ENCODE measurements at regions not wholly inside any gene's neighbourhood (a gene's known extent, or its start where the extent isn't known, plus 50 kb on each side); places are given as distances from the start of the nearest gene placed in this dataset.
"Not testable (repeated sequence)": the region's sequence is repeated elsewhere in the genome, so short reads cannot be mapped to it uniquely, and the experiment has no call there.

DNA sequence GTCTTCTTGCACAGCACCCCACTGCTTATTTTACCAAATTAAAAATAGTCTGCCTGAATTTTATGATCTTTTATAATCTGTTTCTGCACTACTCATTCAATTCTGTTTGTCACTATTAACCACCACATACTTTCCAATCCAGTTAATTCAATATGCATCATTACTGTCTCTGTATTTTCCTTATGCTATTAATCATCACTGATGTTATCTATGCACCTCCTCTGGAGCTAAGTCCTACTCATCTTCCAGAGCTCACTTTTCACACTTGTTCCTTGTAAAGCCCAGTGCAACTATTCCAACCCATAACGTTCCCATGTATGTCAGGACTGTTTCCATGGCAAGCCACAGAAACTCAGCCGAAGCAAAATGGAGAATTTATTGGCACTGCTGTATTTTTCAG lies 713.6 kb downstream of the PLCL1 start:
- Mint-ChIP-seq H3K27ac (no peak overlapping the region), H3K27me3 (no peaks in the 10 kb centered on the region), H3K9me3 (no peaks in the 10 kb centered on the region), H3K36me3 (no peaks in the 10 kb centered on the region), H3K4me3 (no peak overlapping the region), H3K4me1 (no peaks in the 10 kb centered on the region)
- no peaks in the 10 kb centered on the region for H3K36me3 ChIP-seq (ENCODE audit: insufficient read depth, low read length)
- H3K27me3 ChIP-seq (ENCODE audit: insufficient read depth, low read length) = no peaks in the 10 kb centered on the region
- POLR2A ChIA-PET (ENCODE audit: partially characterized antibody) = no interaction called here
- H3K4me3 ChIP-seq (ENCODE audit: low read length in 2 of 2) = no peak overlapping the region
- intact Hi-C loops (cut with micrococcal nuclease) = no loop called here
- DNase-seq = no peak
- CTCF ChIA-PET (ENCODE audit: partially characterized antibody) = no interaction called here
- no peaks in the 10 kb centered on the region for H3K4me1 ChIP-seq (ENCODE audit: insufficient read depth, low read length)
- no peaks in the 10 kb centered on the region for H3K9me3 ChIP-seq (ENCODE audit: control insufficient read depth in 1 of 2, low read length in 2 of 2)
- H3K27ac ChIP-seq (ENCODE audit: low read depth, low read length) = no peak overlapping the region

DNA sequence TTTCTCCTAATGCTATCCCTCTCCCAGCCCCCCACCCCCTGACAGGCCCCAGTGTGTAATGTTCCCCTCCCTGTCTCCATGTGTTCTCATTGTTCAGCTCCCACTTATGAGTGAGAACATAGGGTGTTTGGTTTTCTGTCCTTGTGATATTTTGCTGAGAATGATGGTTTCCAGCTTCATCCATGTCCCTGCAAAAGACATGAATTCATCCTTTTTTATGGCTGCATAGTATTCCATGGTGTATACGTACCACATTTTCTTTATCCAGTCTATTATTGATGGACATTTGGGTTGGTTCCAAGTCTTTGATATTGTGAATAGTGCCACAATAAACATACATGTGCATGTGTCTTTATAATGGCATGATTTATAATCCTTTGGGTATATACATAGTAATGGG lies 704.2 kb downstream of the PLCL1 start:
- CTCF ChIA-PET (ENCODE audit: partially characterized antibody); H3K27me3 Mint-ChIP-seq; H3K4me1 ChIP-seq (ENCODE audit: insufficient read depth, low read length); H3K27me3 ChIP-seq (ENCODE audit: insufficient read depth, low read length); H3K36me3 ChIP-seq (ENCODE audit: insufficient read depth, low read length); H3K4me3 ChIP-seq (ENCODE audit: low read length in 2 of 2); H3K4me1 Mint-ChIP-seq; H3K9me3 ChIP-seq (ENCODE audit: control insufficient read depth in 1 of 2, low read length in 2 of 2); H3K27ac Mint-ChIP-seq; H3K4me3 Mint-ChIP-seq; intact Hi-C loops (cut with micrococcal nuclease); POLR2A ChIA-PET (ENCODE audit: partially characterized antibody); DNase-seq; H3K36me3 Mint-ChIP-seq; H3K27ac ChIP-seq (ENCODE audit: low read depth, low read length): not testable (repeated sequence)
- peaks cover 0 to 10% (median 6%) of the 10 kb centered on the region in 8 donors for H3K9me3 Mint-ChIP-seq

DNA sequence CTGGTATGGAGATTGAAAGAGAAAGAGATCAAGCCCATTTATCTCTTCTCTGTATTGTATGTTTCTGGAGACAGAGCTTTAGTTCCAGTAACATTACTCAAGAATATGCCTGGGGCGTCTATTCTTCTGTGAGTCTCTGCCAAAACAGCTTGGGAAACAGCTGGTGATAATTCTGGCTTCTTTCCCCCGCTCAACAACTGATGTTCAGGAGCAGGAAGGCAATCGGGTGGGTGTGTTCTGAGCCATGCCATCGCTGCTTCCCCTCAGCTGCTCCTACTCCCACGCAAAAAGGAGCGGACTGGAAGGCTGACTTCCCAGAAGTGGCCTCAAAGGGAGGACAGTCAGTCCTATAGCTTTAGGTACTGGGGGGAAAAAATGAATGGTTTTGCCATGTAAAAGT lies 695.1 kb downstream of the PLCL1 start:
- intact Hi-C loops (cut with micrococcal nuclease) = no loop called here
- Mint-ChIP-seq H3K4me3 (no peak overlapping the region), H3K9me3 (peaks cover 0 to 4% (median 0%) of the 10 kb centered on the region in 8 donors), H3K27ac (no peak overlapping the region), H3K27me3 (peaks cover 3 to 4% of the 10 kb centered on the region in 2 donors), H3K4me1 (no peaks in the 10 kb centered on the region), H3K36me3 (no peaks in the 10 kb centered on the region)
- Histone ChIP-seq H3K9me3 (ENCODE audit: control insufficient read depth in 1 of 2, low read length in 2 of 2) (no peaks in the 10 kb centered on the region), H3K27ac (ENCODE audit: low read depth, low read length) (no peak overlapping the region), H3K4me1 (ENCODE audit: insufficient read depth, low read length) (no peaks in the 10 kb centered on the region), H3K27me3 (ENCODE audit: insufficient read depth, low read length) (no peaks in the 10 kb centered on the region), H3K4me3 (ENCODE audit: low read length in 2 of 2) (no peak overlapping the region), H3K36me3 (ENCODE audit: insufficient read depth, low read length) (no peaks in the 10 kb centered on the region)
- POLR2A ChIA-PET (ENCODE audit: partially characterized antibody) = no interaction called here
- CTCF ChIA-PET (ENCODE audit: partially characterized antibody) = no interaction called here
- no peak for DNase-seq

DNA sequence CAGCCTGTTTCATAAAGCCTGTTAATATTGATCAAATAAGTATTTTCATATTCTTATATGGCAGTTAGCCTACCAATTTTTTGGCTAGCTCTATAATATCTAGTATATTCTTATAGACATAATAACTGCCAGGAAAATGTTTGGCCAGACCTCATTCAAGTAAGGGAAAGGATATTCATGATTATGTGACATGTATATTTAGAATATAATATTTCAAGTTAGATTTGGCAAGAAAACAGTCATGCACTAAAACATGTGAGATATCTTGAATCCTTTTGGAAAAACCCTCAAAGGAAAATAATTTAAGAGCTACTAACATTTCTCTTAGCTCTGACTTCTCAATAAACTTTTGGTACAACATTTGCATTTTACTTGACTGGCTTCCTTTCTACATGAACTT lies 694.1 kb downstream of the PLCL1 start:
- no peak for DNase-seq
- CTCF ChIA-PET (ENCODE audit: partially characterized antibody) = no interaction called here
- Histone ChIP-seq H3K27me3 (ENCODE audit: insufficient read depth, low read length) (no peaks in the 10 kb centered on the region), H3K36me3 (ENCODE audit: insufficient read depth, low read length) (no peaks in the 10 kb centered on the region), H3K27ac (ENCODE audit: low read depth, low read length) (no peak overlapping the region), H3K4me3 (ENCODE audit: low read length in 2 of 2) (no peak overlapping the region), H3K9me3 (ENCODE audit: control insufficient read depth in 1 of 2, low read length in 2 of 2) (no peaks in the 10 kb centered on the region), H3K4me1 (ENCODE audit: insufficient read depth, low read length) (no peaks in the 10 kb centered on the region)
- intact Hi-C loops (cut with micrococcal nuclease) = no loop called here
- POLR2A ChIA-PET (ENCODE audit: partially characterized antibody) = no interaction called here
- H3K4me3 Mint-ChIP-seq = no peak overlapping the region
- no peak overlapping the region for H3K27ac Mint-ChIP-seq
- H3K9me3 Mint-ChIP-seq = peaks cover 0 to 3% (median 0%) of the 10 kb centered on the region in 8 donors
- H3K4me1 Mint-ChIP-seq = no peaks in the 10 kb centered on the region
- H3K27me3 Mint-ChIP-seq = peaks cover 3 to 4% of the 10 kb centered on the region in 2 donors
- no peaks in the 10 kb centered on the region for H3K36me3 Mint-ChIP-seq

DNA sequence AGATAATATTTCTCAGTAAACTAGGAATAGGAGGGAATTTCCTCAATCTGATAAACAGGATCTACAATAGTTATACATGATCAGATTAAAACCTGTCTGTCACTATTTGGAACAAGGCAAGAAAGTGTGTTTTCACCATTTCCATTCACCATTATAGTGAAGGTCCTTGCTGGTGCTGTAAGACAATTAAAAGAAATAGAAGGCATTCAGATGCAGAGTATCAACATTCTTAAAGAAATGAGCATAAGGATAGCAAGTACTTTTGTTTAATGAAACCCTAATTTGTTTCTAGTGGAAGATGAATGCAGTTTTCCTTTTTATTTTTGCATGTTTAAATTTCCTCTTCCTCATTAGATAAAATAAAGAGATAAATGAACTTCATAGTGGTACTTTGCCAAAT lies 693.7 kb downstream of the PLCL1 start:
- Mint-ChIP-seq H3K4me3 (no peak overlapping the region), H3K27ac (no peak overlapping the region), H3K27me3 (peaks cover 3 to 4% of the 10 kb centered on the region in 2 donors), H3K4me1 (no peaks in the 10 kb centered on the region), H3K9me3 (peaks cover 0 to 3% (median 0%) of the 10 kb centered on the region in 8 donors), H3K36me3 (no peaks in the 10 kb centered on the region)
- POLR2A ChIA-PET (ENCODE audit: partially characterized antibody) = no interaction called here
- H3K4me1 ChIP-seq (ENCODE audit: insufficient read depth, low read length) = no peaks in the 10 kb centered on the region
- H3K4me3 ChIP-seq (ENCODE audit: low read length in 2 of 2) = no peak overlapping the region
- H3K27ac ChIP-seq (ENCODE audit: low read depth, low read length) = no peak overlapping the region
- no peaks in the 10 kb centered on the region for H3K36me3 ChIP-seq (ENCODE audit: insufficient read depth, low read length)
- no peaks in the 10 kb centered on the region for H3K9me3 ChIP-seq (ENCODE audit: control insufficient read depth in 1 of 2, low read length in 2 of 2)
- CTCF ChIA-PET (ENCODE audit: partially characterized antibody) = no interaction called here
- intact Hi-C loops (cut with micrococcal nuclease) = no loop called here
- no peaks in the 10 kb centered on the region for H3K27me3 ChIP-seq (ENCODE audit: insufficient read depth, low read length)
- no peak for DNase-seq

DNA sequence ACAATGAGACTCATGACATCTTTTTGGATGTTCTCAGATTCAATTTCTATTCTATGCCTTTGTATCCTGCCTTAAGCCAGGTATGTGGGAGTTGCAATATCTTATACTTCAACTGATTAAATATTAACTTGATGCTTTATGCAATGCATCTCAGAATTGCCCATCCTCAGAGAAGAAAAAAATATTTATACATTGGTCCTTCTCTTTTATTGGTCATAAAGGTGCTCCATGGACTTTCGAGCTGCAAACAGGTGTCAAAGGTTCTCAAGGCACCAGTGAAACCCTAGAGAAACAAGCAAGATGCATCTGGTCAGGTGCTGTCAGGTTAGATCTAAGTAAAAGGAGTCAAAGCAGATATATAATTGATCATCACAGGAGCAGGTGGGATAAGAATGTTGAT lies 690.5 kb downstream of the PLCL1 start:
- H3K36me3 Mint-ChIP-seq = no peaks in the 10 kb centered on the region
- no peaks in the 10 kb centered on the region for H3K9me3 ChIP-seq (ENCODE audit: control insufficient read depth in 1 of 2, low read length in 2 of 2)

DNA sequence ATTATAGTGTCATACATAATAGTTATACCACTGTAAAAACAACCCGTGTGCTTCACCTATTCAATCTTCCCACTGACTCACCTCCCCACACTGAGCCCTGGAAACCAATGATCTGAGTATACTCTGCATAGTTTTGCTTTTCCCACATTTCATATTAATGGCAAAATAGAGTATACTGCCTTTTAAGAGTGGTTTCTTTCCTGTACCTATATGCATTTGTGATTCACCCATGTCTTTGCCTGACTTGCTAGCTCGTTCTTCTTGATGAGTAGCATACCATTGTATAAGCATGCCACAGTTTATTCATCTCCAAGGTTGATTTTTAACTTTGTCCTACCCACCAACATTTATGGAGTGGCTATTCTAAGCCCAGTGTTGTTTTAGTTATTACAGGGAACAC lies 686.4 kb downstream of the PLCL1 start:
- no peak overlapping the region for H3K4me3 ChIP-seq (ENCODE audit: low read length in 2 of 2)
- intact Hi-C loops (cut with micrococcal nuclease) = no loop called here
- POLR2A ChIA-PET (ENCODE audit: partially characterized antibody) = no interaction called here
- CTCF ChIA-PET (ENCODE audit: partially characterized antibody) = no interaction called here
- no peaks in the 10 kb centered on the region for H3K4me1 Mint-ChIP-seq
- H3K9me3 Mint-ChIP-seq = no peaks in the 10 kb centered on the region
- no peaks in the 10 kb centered on the region for H3K36me3 Mint-ChIP-seq
- no peak overlapping the region for H3K4me3 Mint-ChIP-seq
- H3K4me1 ChIP-seq (ENCODE audit: insufficient read depth, low read length) = no peaks in the 10 kb centered on the region
- no peak for DNase-seq
- H3K9me3 ChIP-seq (ENCODE audit: control insufficient read depth in 1 of 2, low read length in 2 of 2) = no peaks in the 10 kb centered on the region
- H3K27me3 ChIP-seq (ENCODE audit: insufficient read depth, low read length) = no peaks in the 10 kb centered on the region
- no peaks in the 10 kb centered on the region for H3K36me3 ChIP-seq (ENCODE audit: insufficient read depth, low read length)
- H3K27ac Mint-ChIP-seq = no peak overlapping the region
- no peak overlapping the region for H3K27ac ChIP-seq (ENCODE audit: low read depth, low read length)
- peaks cover 0 to 4% of the 10 kb centered on the region in 2 donors for H3K27me3 Mint-ChIP-seq

More for the DNA sequence above, 690.5 kb downstream of the PLCL1 start:
- H3K4me3 ChIP-seq (ENCODE audit: low read length in 2 of 2) = no peak overlapping the region
- Mint-ChIP-seq H3K4me3 (no peak overlapping the region), H3K27ac (no peak overlapping the region), H3K9me3 (peaks cover 0 to 3% (median 0%) of the 10 kb centered on the region in 8 donors), H3K4me1 (no peaks in the 10 kb centered on the region), H3K27me3 (peaks cover 3 to 5% of the 10 kb centered on the region in 2 donors)
- H3K27me3 ChIP-seq (ENCODE audit: insufficient read depth, low read length) = no peaks in the 10 kb centered on the region
- DNase-seq = no peak
- H3K27ac ChIP-seq (ENCODE audit: low read depth, low read length) = no peak overlapping the region
- H3K36me3 ChIP-seq (ENCODE audit: insufficient read depth, low read length) = no peaks in the 10 kb centered on the region
- no peaks in the 10 kb centered on the region for H3K4me1 ChIP-seq (ENCODE audit: insufficient read depth, low read length)
- CTCF ChIA-PET (ENCODE audit: partially characterized antibody) = no interaction called here
- POLR2A ChIA-PET (ENCODE audit: partially characterized antibody) = no interaction called here
- intact Hi-C loops (cut with micrococcal nuclease) = no loop called here

DNA sequence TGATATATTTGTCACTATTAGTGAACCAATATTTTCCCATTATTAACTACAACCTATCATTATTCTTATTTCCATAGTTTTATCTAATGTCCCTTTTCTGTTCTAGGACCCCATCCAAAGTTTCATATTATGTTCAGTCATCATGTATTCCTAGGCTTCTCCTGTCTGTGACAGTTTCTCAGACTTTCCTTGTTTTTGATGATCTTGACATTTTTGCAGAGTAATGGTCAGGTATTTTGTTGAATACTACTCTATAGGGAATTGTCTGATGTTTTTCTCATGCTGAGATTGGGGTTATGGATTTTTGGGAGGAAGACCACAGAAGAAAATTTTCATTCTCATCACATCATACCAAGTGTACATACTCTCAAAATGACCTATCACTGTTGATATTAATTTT lies 684.6 kb downstream of the PLCL1 start:
- H3K9me3 Mint-ChIP-seq = no peaks in the 10 kb centered on the region
- H3K36me3 Mint-ChIP-seq = no peaks in the 10 kb centered on the region
- H3K36me3 ChIP-seq (ENCODE audit: insufficient read depth, low read length) = no peaks in the 10 kb centered on the region
- peaks cover 0 to 4% of the 10 kb centered on the region in 2 donors for H3K27me3 Mint-ChIP-seq
- H3K9me3 ChIP-seq (ENCODE audit: control insufficient read depth in 1 of 2, low read length in 2 of 2) = no peaks in the 10 kb centered on the region
- no peak overlapping the region for H3K27ac ChIP-seq (ENCODE audit: low read depth, low read length)
- no peak for DNase-seq
- H3K4me1 ChIP-seq (ENCODE audit: insufficient read depth, low read length) = no peaks in the 10 kb centered on the region
- POLR2A ChIA-PET (ENCODE audit: partially characterized antibody) = no interaction called here
- no peaks in the 10 kb centered on the region for H3K4me1 Mint-ChIP-seq
- intact Hi-C loops (cut with micrococcal nuclease) = no loop called here
- H3K27me3 ChIP-seq (ENCODE audit: insufficient read depth, low read length) = no peaks in the 10 kb centered on the region
- no peak overlapping the region for H3K4me3 ChIP-seq (ENCODE audit: low read length in 2 of 2)
- CTCF ChIA-PET (ENCODE audit: partially characterized antibody) = no interaction called here
- no peak overlapping the region for H3K27ac Mint-ChIP-seq
- H3K4me3 Mint-ChIP-seq = no peak overlapping the region

All from CD4-positive, alpha-beta memory T cell (primary cell).